Right lobe of liver (tissue), 4 donors: ENCODE measurements at regions not wholly inside any gene's neighbourhood (a gene's known extent, or its start where the extent isn't known, plus 50 kb on each side); places are given as distances from the start of the nearest gene placed in this dataset.

Experiments
- CTCF ChIP-seq, 4 donors: fragments of 200-600 bp in 3 of 4; fragments of 450-650 bp in 1 of 4; IDR thresholded peaks; one replicate each; pipeline versions ENCODE4 v1.5.1 to v1.8.0; 2016 to 2022; ENCODE audit warnings: antibody characterized with exemption in 4 of 4, mild to moderate bottlenecking in 2 of 4
- POLR2A ChIP-seq: fragments of 450-650 bp; IDR thresholded peaks from one replicate; pipeline ENCODE4 v1.6.1; 2017; ENCODE audit warnings: antibody characterized with exemption, mild to moderate bottlenecking
- donor health status: DM: no; HTN: no; CAD: no.
- donor health status: DM: no; HTN: no; CAD: no.
- donor health status: DM: no; HTN: yes; CAD: no.

- no peak for TF ChIP-seq CTCF (IDR thresholded peaks at IDR 0.05)
- TF ChIP-seq POLR2A, result no peak
These were observed 544.6 kb upstream of the BTBD3 start for GRCh38 chr20:11372876-11373790.
